AG04450 (cell line): ENCODE measurements at regions not wholly inside any gene's neighbourhood (a gene's known extent, or its start where the extent isn't known, plus 50 kb on each side); places are given as distances from the start of the nearest gene placed in this dataset.

ENCODE experiments used
- CTCF ChIA-PET: fragments of 300-600, 350-600 bp; formaldehyde crosslinking; extraction: SDS; loops from one replicate; lab custom pipeline; 2022; ENCODE audit warnings: antibody characterized with exemption, inconsistent platforms; lab: Charles Lee
- POLR2A ChIA-PET: fragments of 350-600 bp; formaldehyde crosslinking; extraction: SDS; loops from one replicate; lab custom pipeline; 2021; ENCODE audit warnings: antibody characterized with exemption, inconsistent platforms; lab: Yijun Ruan, JAX
- DNase-seq: peaks from one replicate; pipeline ENCODE4 v3.0.0-alpha.2; 2011; ENCODE audit warnings: low read depth, low spot score
- H3K27ac ChIP-seq: one replicate; pipeline ENCODE4 v1.5.1; 2012; ENCODE audit warnings: low read depth, low read length, control low read depth
- H3K27me3 ChIP-seq: one replicate; pipeline ENCODE4 v1.6.0; 2012; ENCODE audit warnings: low read length; ENCODE audit not compliant: control insufficient read depth, insufficient read depth
- H3K4me3 ChIP-seq: 2 replicates; pipeline ENCODE4 v1.5.1; 2011; ENCODE audit warnings: mild to moderate bottlenecking, low read depth, low read length, control low read depth
- H3K9me3 ChIP-seq: 2 replicates; pipeline ENCODE4 v1.5.1; 2012; ENCODE audit warnings: low read length; ENCODE audit not compliant: control insufficient read depth, insufficient read depth
- CTCF ChIP-seq: IDR thresholded peaks from 2 replicates; pipeline ENCODE4 v1.5.1; 2011; ENCODE audit warnings: low read depth, low read length, control low read depth, inconsistent platforms

- POLR2A ChIA-PET = no interaction called here
- H3K27me3 ChIP-seq = no peaks in the 10 kb centered on the region
- H3K4me3 ChIP-seq = no peak overlapping the region
- CTCF ChIA-PET = no interaction called here
- no peak for TF ChIP-seq CTCF
- no peaks in the 10 kb centered on the region; the same call in 1 of the 2 replicates for H3K9me3 ChIP-seq
- DNase-seq = no peak
- H3K27ac ChIP-seq = no peak overlapping the region
Measured at GRCh38 chr6:68256391-68256790, 378.7 kb upstream of the ADGRB3 start.

DNA sequence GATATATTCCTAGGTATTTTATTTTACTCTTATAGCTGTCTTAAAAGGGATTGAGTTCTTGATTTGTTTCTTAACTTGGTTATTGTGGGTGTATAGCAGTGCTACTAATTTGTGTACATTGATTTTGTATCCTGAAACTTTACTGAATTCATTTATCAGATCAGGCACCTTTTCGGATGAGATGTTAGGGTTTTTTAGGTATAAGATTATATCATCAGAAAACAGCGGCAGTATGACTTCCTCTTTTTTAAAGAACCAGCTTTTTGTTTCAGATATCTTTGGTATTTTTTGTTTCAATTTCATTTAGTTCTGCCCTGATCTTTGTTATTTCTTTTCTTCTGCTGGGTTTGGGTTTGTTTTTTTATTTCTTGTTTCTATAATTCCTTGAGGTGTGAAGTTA, 382.4 kb upstream of the ADGRB3 start:
- no peak overlapping the region for H3K4me3 ChIP-seq
- no peak for DNase-seq
- no peaks in the 10 kb centered on the region; the same call in 1 of the 2 replicates for H3K9me3 ChIP-seq
- no peaks in the 10 kb centered on the region for H3K27me3 ChIP-seq
- CTCF ChIA-PET = no interaction called here
- POLR2A ChIA-PET = no interaction called here
- no peak overlapping the region for H3K27ac ChIP-seq
- TF ChIP-seq CTCF = no peak

DNA sequence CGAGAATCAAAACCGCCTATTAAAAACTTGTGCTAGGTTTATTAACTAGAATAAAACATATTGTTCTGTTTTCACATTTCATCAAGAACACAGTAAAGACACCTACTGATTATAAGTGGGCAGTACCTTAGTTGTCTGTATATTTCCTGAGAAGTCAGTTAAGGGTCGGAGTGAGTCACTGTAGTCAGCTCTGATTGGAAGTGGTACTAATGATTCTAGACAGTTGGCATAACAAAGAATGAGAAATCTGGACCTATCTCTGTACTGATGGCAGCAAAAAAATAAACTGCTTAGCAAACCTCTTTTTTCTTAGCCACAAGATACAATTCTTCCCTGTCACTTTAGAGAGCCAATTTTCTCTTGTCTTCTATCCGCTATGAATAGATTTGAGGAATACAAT, 387.3 kb upstream of the ADGRB3 start:
- no peaks in the 10 kb centered on the region for H3K27me3 ChIP-seq
- DNase-seq = no peak
- no peak overlapping the region for H3K27ac ChIP-seq
- no peak for TF ChIP-seq CTCF
- ChIA-PET POLR2A (no interaction called here), CTCF (no interaction called here)
- H3K4me3 ChIP-seq = no peak overlapping the region
- H3K9me3 ChIP-seq = no peaks in the 10 kb centered on the region

DNA sequence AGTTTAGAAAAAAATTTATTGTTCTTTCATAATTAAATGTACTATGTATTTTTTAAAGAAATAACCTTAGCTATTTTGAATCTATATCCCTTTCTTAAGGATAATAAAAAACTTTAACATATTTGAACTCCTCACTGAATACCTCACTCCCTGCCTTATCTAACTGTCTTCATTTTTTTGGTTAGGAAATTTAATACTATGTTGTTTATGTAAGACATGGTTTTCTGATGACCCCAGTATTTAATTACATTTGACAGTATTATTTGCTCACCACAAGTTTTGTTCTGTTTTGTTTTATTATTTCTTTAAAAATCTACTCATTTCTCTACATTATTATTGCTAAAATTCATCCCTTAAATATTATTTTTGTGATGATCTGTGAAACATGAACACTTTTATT, 394.4 kb upstream of the ADGRB3 start:
- Histone ChIP-seq H3K27me3 (no peaks in the 10 kb centered on the region), H3K9me3 (no peaks in the 10 kb centered on the region), H3K4me3 (no peak overlapping the region), H3K27ac (no peak overlapping the region)
- no peak for DNase-seq
- POLR2A ChIA-PET = no interaction called here
- TF ChIP-seq CTCF = no peak
- CTCF ChIA-PET = no interaction called here

DNA sequence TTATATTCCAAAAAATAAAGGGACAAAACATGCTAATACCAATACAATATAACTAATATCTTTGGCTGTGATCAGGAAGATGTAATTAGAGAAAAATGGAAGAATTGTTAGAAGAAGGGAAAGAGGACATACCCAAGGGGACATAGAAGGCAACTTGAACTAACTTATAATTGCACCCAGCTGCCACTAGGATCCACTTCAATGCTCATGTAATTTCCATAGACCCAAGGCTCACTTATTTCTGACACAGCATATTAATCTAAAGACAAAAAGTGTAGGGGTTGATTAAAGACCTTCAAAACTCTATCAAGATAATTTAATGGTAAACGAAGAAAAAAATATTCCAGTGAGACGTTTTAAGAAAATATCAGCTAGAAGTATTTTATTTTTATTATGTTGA, 396.0 kb upstream of the ADGRB3 start:
- ChIA-PET CTCF (interaction anchor here (1.6 kb wide), 1 partner anchor 13 kb away, joined by 7 read pairs; no protein-coding TSS in a partner anchor), POLR2A (no interaction called here)
- Histone ChIP-seq H3K27me3 (no peaks in the 10 kb centered on the region), H3K27ac (no peak overlapping the region), H3K4me3 (no peak overlapping the region), H3K9me3 (no peaks in the 10 kb centered on the region)
- TF ChIP-seq CTCF = no peak
- no peak for DNase-seq
